ENCODE measurements at regions not wholly inside any gene's neighbourhood (a gene's known extent, or its start where the extent isn't known, plus 50 kb on each side); places are given as distances from the start of the nearest gene placed in this dataset.

DNA sequence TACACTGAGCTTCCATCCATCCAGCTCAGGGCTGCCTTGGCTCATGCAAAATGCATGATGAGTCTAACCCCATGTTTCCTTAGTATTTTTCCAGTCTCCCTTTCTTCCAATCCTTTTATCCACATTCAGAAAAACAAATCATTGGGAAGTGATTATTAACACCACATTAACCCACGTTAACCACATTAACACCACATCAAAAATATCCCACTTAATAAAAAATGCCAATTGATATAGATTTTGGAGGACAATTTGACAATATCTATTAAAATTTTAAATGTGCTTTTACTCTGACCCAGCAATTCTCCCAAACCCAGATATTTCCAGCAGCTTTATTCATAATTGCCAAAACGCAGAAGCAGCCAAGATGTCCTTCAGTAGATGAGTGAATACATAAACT is 75.6 kb upstream of the SRD5A3 start:
- no peak for TF ChIP-seq CTCF (IDR thresholded peaks at IDR 0.05)
- TF ChIP-seq POLR2A (IDR thresholded peaks at IDR 0.05), result no peak

Measured in body of pancreas (tissue), 4 donors.